IMR-90 (cell line): ENCODE measurements at regions not wholly inside any gene's neighbourhood (a gene's known extent, or its start where the extent isn't known, plus 50 kb on each side); places are given as distances from the start of the nearest gene placed in this dataset.
A peak's percentile ranks its signal among the peaks of the same experiment; 100 is the strongest.

Experiments
- ATAC-seq: fragments of 200-7000 bp; cut with Tn5 transposase; 2 replicates; pipeline ENCODE4 v1.9.1; 2020; ENCODE audit warnings: low read depth, mild to moderate bottlenecking, moderate library complexity
- BruUV-seq: library from RNA; stranded (reverse); fragments of 400-500 nt; replicated peaks from 2 replicates; lab custom pipeline; 2021; lab: Mats Ljungman, UMichigan
- CTCF ChIA-PET: fragments of 300-600 bp; formaldehyde crosslinking; extraction: SDS; loops from one replicate; lab custom pipeline; 2021; ENCODE audit warnings: antibody characterized with exemption; lab: Yijun Ruan, JAX
- POLR2A ChIA-PET: fragments of 300-600 bp; sonication (Branson Sonifier 250); formaldehyde crosslinking; loops from one replicate; lab custom pipeline; 2022; ENCODE audit warnings: antibody characterized with exemption; ENCODE audit not compliant: unreplicated experiment; lab: Charles Lee
- DNase-seq: peaks from one replicate; pipeline ENCODE4 v3.0.0; 2013
- H2AFZ ChIP-seq: replicated peaks from 2 replicates; pipeline ENCODE3; 2013; ENCODE audit warnings: low read length, mild to moderate bottlenecking; ENCODE audit not compliant: poor library complexity
- H2AK5ac ChIP-seq: 2 replicates; pipeline ENCODE4 v1.6.1; 2013; ENCODE audit warnings: low read depth, low read length, inconsistent platforms
- H2AK9ac ChIP-seq: replicated peaks from 2 replicates; pipeline ENCODE3; 2013; ENCODE audit warnings: mild to moderate bottlenecking, low read depth, low read length, moderate library complexity; ENCODE audit not compliant: poor library complexity
- H2BK120ac ChIP-seq: 2 replicates; pipeline ENCODE4 v1.6.1; 2013; ENCODE audit warnings: low read depth, low read length, inconsistent platforms
- H2BK15ac ChIP-seq: 3 replicates; pipeline ENCODE4 v1.6.1; 2013; ENCODE audit warnings: low read depth, low read length, inconsistent platforms
- H2BK20ac ChIP-seq: 2 replicates; pipeline ENCODE4 v1.6.1; 2013; ENCODE audit warnings: low read depth, mild to moderate bottlenecking, inconsistent platforms, low read length, moderate library complexity
- H2BK5ac ChIP-seq: 2 replicates; pipeline ENCODE4 v1.6.1; 2013; ENCODE audit warnings: mild to moderate bottlenecking, low read depth, low read length, inconsistent platforms; ENCODE audit not compliant: poor library complexity, severe bottlenecking
- H3K14ac ChIP-seq: replicated peaks from 2 replicates; pipeline ENCODE4 v1.6.1; 2013; ENCODE audit warnings: low read depth, low read length, inconsistent platforms
- H3K18ac ChIP-seq: 2 replicates; pipeline ENCODE4 v1.6.1; 2013; ENCODE audit warnings: low read depth, low read length, control low read depth
- H3K23ac ChIP-seq: 2 replicates; pipeline ENCODE4 v1.6.1; 2013; ENCODE audit warnings: low read depth, low read length, inconsistent platforms
- H3K27ac ChIP-seq: 2 replicates; pipeline ENCODE4 v1.5.1; 2013; ENCODE audit warnings: mild to moderate bottlenecking, control low read depth, low read length; ENCODE audit not compliant: insufficient read depth
- H3K27me3 ChIP-seq: 2 replicates; pipeline ENCODE4 v1.6.1; 2013; ENCODE audit warnings: low read length; ENCODE audit not compliant: control insufficient read depth, insufficient read depth
- H3K36me3 ChIP-seq: 2 replicates; pipeline ENCODE4 v1.6.1; 2013; ENCODE audit warnings: low read length, mixed read lengths; ENCODE audit not compliant: control insufficient read depth, insufficient read depth
- H3K4ac ChIP-seq: 2 replicates; pipeline ENCODE4 v1.6.1; 2013; ENCODE audit warnings: low read depth, low read length, inconsistent platforms
- H3K4me1 ChIP-seq: 2 replicates; pipeline ENCODE4 v1.6.1; 2013; ENCODE audit warnings: low read length, mixed read lengths; ENCODE audit not compliant: control insufficient read depth, insufficient read depth
- H3K4me2 ChIP-seq: 2 replicates; pipeline ENCODE4 v1.6.1; 2013; ENCODE audit warnings: low read depth, mild to moderate bottlenecking, control low read depth, low read length, moderate library complexity
- H3K4me3 ChIP-seq: 2 replicates; pipeline ENCODE4 v1.5.1; 2013; ENCODE audit warnings: low read depth, mild to moderate bottlenecking, control low read depth, low read length, moderate library complexity; ENCODE audit not compliant: insufficient read depth
- H3K56ac ChIP-seq: 2 replicates; pipeline ENCODE4 v1.6.1; 2013; ENCODE audit warnings: low read length, inconsistent platforms; ENCODE audit not compliant: insufficient read depth; ENCODE audit errors: extremely low read depth
- H3K79me1 ChIP-seq, 2 experiments: 2 replicates each; pipeline ENCODE4 v1.6.1; 2013; ENCODE audit warnings: low read length in 2 of 2, inconsistent platforms in 1 of 2, low read depth in 1 of 2
- H3K9ac ChIP-seq: 2 replicates; pipeline ENCODE4 v1.6.1; 2013; ENCODE audit warnings: low read depth, low read length, control low read depth
- H3K9me1 ChIP-seq: 2 replicates; pipeline ENCODE4 v1.6.1; 2013; ENCODE audit warnings: low read length, inconsistent platforms; ENCODE audit not compliant: insufficient read depth
- H3K9me3 ChIP-seq: 2 replicates; pipeline ENCODE4 v1.6.1; 2013; ENCODE audit warnings: low read length; ENCODE audit not compliant: control insufficient read depth, insufficient read depth
- H4K20me1 ChIP-seq: 2 replicates; pipeline ENCODE4 v1.6.1; 2013; ENCODE audit warnings: low read length, inconsistent platforms; ENCODE audit not compliant: insufficient read depth
- H4K5ac ChIP-seq: 2 replicates; pipeline ENCODE4 v1.6.1; 2013; ENCODE audit warnings: mild to moderate bottlenecking, low read depth, low read length, control low read depth
- H4K8ac ChIP-seq, 2 experiments: 2 replicates each; pipeline ENCODE4 v1.6.1; 2013; ENCODE audit warnings: low read depth in 2 of 2, low read length in 2 of 2, control low read depth in 1 of 2, inconsistent platforms in 1 of 2
- H4K91ac ChIP-seq: 2 replicates; pipeline ENCODE4 v1.6.1; 2013; ENCODE audit warnings: low read depth, low read length, inconsistent platforms; ENCODE audit not compliant: insufficient read depth
- NFE2L2 ChIP-seq: fragments of 150-350 bp; IDR thresholded peaks from 2 replicates; pipeline ENCODE4 v1.6.1; 2016; ENCODE audit warnings: low read depth, mild to moderate bottlenecking, low read length
- SMC3 ChIP-seq: fragments of 150-350 bp; IDR thresholded peaks from 2 replicates; pipeline ENCODE4 v1.6.1; 2016; ENCODE audit warnings: low read depth, mild to moderate bottlenecking, antibody characterized with exemption, low read length, moderate library complexity
- WGBS, 2 experiments: methylation state at CpG; one replicate each; pipeline versions ENCODE4 v1.1.5 to v1.1.7; 2013; ENCODE audit warnings: missing lambda C conversion rate in 2 of 2; ENCODE audit not compliant: insufficient read length in 1 of 2; ENCODE audit errors: extremely low coverage in 2 of 2; 5-methylcytosine and 5-hydroxymethylcytosine counted together
- dilution Hi-C: fragments of 300-500 bp; cut with HindIII; formaldehyde crosslinking; loops from one replicate; pipeline ENCODE4 v1.14.3; 2018; ENCODE audit warnings: low sequenced_read_pairs; ENCODE audit not compliant: unreplicated experiment
- in situ Hi-C: fragments of 300-500 bp; cut with MboI; formaldehyde crosslinking; loops from 3 replicates; pipeline ENCODE4 v1.14.3; 2019; ENCODE audit warnings: low sequenced_read_pairs, inconsistent platforms, mixed read lengths
- intact Hi-C: fragments of 100-400 bp; cut with micrococcal nuclease; formaldehyde crosslinking; loops from 2 replicates; pipeline ENCODE4 v1.10.0; 2022

DNA sequence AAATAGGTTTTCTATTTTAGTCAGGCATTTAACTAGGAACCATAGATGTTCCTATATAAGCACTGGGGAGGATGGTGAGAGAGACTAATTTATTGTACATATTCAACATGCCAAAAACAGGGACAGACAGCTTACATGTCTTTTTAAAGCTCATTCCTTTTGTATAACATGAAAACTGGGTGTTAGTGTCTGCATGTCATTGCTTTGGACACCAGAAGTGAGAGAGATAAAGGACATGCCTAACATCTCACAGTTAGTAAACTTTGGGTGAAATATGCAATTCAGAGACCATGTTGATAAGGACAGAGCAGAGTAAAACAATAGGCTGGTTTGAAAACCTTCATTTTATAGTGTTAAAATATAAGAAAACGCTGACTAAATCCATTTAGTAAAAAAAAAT, 860.0 kb upstream of the LCORL start:
- H4K20me1 ChIP-seq, result no peaks in the 10 kb centered on the region
- no CpG with 5 or more reads among the region's 1 CpG for WGBS, 2 experiments
- H3K36me3 ChIP-seq, result no peaks in the 10 kb centered on the region
- H3K4me3 ChIP-seq, result no peak overlapping the region
- intact Hi-C loops (no loop called here), dilution Hi-C loops (no loop called here), in situ Hi-C loops (no loop called here)
- peak overlapping the region in 1 of 2 experiments; percentile 54; a peak in 1 of 4 replicates for H4K8ac ChIP-seq
- H3K27me3 ChIP-seq, result no peaks in the 10 kb centered on the region
- H3K56ac ChIP-seq, result no peak overlapping the region
- 0 out of 2 replicates have a peak, but pooled peaks cover 2% of the 10 kb centered on the region for H3K9me3 ChIP-seq
- ATAC-seq (no peak), DNase-seq (no peak)
- no peak overlapping the region for H2BK120ac ChIP-seq
- TF ChIP-seq SMC3, result no peak
- TF ChIP-seq NFE2L2, result no peak
- no peak overlapping the region for H2AK9ac ChIP-seq
- no peak overlapping the region for H3K9ac ChIP-seq
- H2BK20ac ChIP-seq, result 0 out of 2 replicates have a peak overlapping the region, but pooled peaks have one; percentile 8
- no peak overlapping the region for H4K5ac ChIP-seq
- H2BK5ac ChIP-seq, result no peak overlapping the region
- no peak overlapping the region for H3K4ac ChIP-seq
- POLR2A ChIA-PET, result no interaction called here
- no peak overlapping the region for H3K23ac ChIP-seq
- H3K79me1 ChIP-seq, result no peaks in the 10 kb centered on the region
- no peak overlapping the region for H3K14ac ChIP-seq
- H2AK5ac ChIP-seq, result no peak overlapping the region
- no peak overlapping the region for H2AFZ ChIP-seq
- H3K4me1 ChIP-seq, result no peaks in the 10 kb centered on the region
- no peak overlapping the region for H4K91ac ChIP-seq
- H3K18ac ChIP-seq, result no peak overlapping the region
- BruUV-seq, result no TSS peak
- H2BK15ac ChIP-seq, result no peak overlapping the region
- CTCF ChIA-PET, result no interaction called here
- no peaks in the 10 kb centered on the region for H3K9me1 ChIP-seq
- no peak overlapping the region for H3K27ac ChIP-seq
- H3K4me2 ChIP-seq, result no peak overlapping the region
